ENCODE measurements at regions not wholly inside any gene's neighbourhood (a gene's known extent, or its start where the extent isn't known, plus 50 kb on each side); places are given as distances from the start of the nearest gene placed in this dataset.
"Not testable (repeated sequence)": the region's sequence is repeated elsewhere in the genome, so short reads cannot be mapped to it uniquely, and the experiment has no call there.

- not testable (repeated sequence) for TF ChIP-seq REST, YY1 (IDR thresholded peaks at IDR 0.05)
Measured at GRCh38 chr11:97573771-97574170, 1184.0 kb downstream of the JRKL start.
